Esophagus muscularis mucosa (tissue), 4 donors: ENCODE measurements at regions not wholly inside any gene's neighbourhood (a gene's known extent, or its start where the extent isn't known, plus 50 kb on each side); places are given as distances from the start of the nearest gene placed in this dataset.

Experiments used
- CTCF ChIP-seq, 3 experiments: fragments of 200-600 bp in 2 of 3; fragments of 450-650 bp in 1 of 3; sonication (generic) in 2 of 3; IDR thresholded peaks; one replicate each; pipeline ENCODE4 v1.5.1; 2017 to 2019; ENCODE audit warnings: antibody characterized with exemption in 3 of 3, mild to moderate bottlenecking in 2 of 3, moderate library complexity in 1 of 3
- EP300 ChIP-seq: sonication (generic); formaldehyde crosslinking; IDR thresholded peaks from one replicate; pipeline ENCODE4 v1.6.1; 2017; ENCODE audit warnings: antibody characterized with exemption
- POLR2A ChIP-seq: fragments of 450-650 bp; IDR thresholded peaks from one replicate; pipeline ENCODE4 v1.6.1; 2017; ENCODE audit warnings: antibody characterized with exemption, moderate library complexity, mild to moderate bottlenecking, low read depth

GRCh38 chrX:124827258-124827845, 481.0 kb downstream of the SH2D1A start:
- TF ChIP-seq CTCF (IDR thresholded peaks at IDR 0.05), result no peak
- TF ChIP-seq POLR2A, result no peak
- no peak for TF ChIP-seq EP300
